Motor neuron (in vitro differentiated cells): ENCODE measurements at regions not wholly inside any gene's neighbourhood (a gene's known extent, or its start where the extent isn't known, plus 50 kb on each side); places are given as distances from the start of the nearest gene placed in this dataset.
"Not testable (repeated sequence)": the region's sequence is repeated elsewhere in the genome, so short reads cannot be mapped to it uniquely, and the experiment has no call there.

ENCODE experiments used
- ATAC-seq, 8 experiments: fragments of 200-7000 bp; cut with Tn5 transposase; replicated peaks in 6 of 8; 2 replicates each; pipeline ENCODE4 v1.8.0; 2021; ENCODE audit warnings: mild to moderate bottlenecking in 8 of 8, moderate library complexity in 8 of 8
- H3K27ac ChIP-seq, 2 donors: fragments of 250-450 bp; sonication (Bioruptor Pico); 2 replicates each; pipeline ENCODE4 v1.9.0; 2021; ENCODE audit warnings: antibody characterized with exemption in 2 of 2, mild to moderate bottlenecking in 2 of 2, moderate library complexity in 1 of 2
- H3K4me1 ChIP-seq, 2 donors: fragments of 250-450 bp; sonication (Bioruptor Pico); replicated peaks in 1 of 2; 2 replicates each; pipeline ENCODE4 v1.6.1; 2021; ENCODE audit warnings: antibody characterized with exemption in 2 of 2, mild to moderate bottlenecking in 2 of 2, moderate library complexity in 1 of 2
- H3K4me3 ChIP-seq, 5 donors: fragments of 250-450 bp; sonication (Bioruptor Pico); 2 replicates each; pipeline ENCODE4 v1.9.0; 2021; ENCODE audit warnings: antibody characterized with exemption in 5 of 5, mild to moderate bottlenecking in 5 of 5, moderate library complexity in 4 of 5
- WGBS, 10 experiments: fragments of 450-650 bp; shearing (Covaris generic); methylation state at CpG; one replicate each; pipeline ENCODE4 v1.0.0; 2022; 5-methylcytosine and 5-hydroxymethylcytosine counted together
- in situ Hi-C, 9 experiments: fragments of 400-800 bp; cut with MboI; loops; one replicate each; pipeline ENCODE4 v1.15.0; 2021; ENCODE audit warnings: low sequenced_read_pairs in 9 of 9, low pct_unique_long_range_greater_than_20kb in 2 of 9; ENCODE audit not compliant: unreplicated experiment in 9 of 9

DNA sequence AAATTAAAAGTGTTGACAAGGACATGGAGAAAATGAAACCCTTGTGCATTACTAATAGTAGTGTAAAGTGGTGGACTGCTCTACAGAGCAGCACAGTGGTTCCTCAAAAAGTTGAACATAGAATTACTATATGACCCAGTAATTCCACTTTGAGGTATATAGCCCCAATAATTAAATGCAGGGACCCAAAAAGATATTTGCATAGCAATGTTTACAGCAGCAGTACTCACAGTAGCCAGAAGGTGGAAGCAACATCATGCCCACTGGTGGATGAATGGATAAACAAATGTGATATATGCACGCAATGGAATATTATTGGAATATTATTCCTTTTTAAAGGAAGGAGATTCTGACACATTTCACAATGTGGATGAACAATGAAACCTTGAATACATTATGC is 121.3 kb downstream of the POTEH start:
- WGBS, 10 experiments, result no CpG with 5 or more reads among the region's 1 CpG
- ATAC-seq, result peak in 3 of 8 experiments; percentile 22 to 86 (median 84)
- H3K27ac ChIP-seq, in situ Hi-C loops, H3K4me1 ChIP-seq, H3K4me3 ChIP-seq: not testable (repeated sequence)

DNA sequence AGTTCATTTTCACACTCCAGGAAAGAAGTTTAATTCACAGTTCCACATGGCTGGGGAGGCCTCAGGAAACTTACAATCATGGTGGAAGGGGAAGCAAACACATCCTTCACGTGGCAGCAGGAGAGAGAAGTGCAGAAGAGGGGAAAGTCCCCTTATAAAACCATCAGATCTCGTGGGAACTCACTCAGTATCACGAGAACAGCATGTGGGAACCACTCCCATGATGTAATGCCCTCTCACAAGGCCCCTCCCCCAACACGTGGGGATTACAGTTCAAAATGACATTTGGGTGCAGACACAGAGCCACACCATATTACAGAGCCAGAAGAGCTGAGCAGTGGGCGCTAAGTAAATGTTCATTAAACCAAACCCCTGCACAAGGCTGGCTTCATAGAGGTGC is 126.0 kb downstream of the POTEH start:
- H3K4me1 ChIP-seq, H3K4me3 ChIP-seq, H3K27ac ChIP-seq, ATAC-seq, in situ Hi-C loops: not testable (repeated sequence)
- no CpG with 5 or more reads among the region's 5 CpGs for WGBS, 10 experiments

DNA sequence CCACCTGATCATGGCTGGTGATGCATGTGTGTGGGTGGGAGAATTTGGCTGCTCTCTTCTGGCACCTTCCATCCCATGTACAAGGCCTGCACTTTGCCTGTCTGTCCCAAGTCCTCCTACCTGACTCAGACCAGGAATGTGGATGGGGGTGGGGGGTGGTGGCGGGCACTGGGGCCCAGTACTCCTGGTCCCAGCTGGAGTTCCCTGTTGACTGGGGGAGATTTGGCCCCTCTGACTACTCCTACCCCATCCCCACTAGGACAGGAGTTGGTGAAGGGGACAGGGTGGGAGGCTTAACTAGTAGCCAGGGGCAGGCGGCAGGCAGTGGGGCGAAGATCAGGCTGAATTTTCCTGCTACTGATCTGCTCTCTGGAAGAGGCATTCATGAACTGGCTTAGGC is 126.6 kb downstream of the POTEH start:
- no CpG with 5 or more reads among the region's 3 CpGs for WGBS, 10 experiments
- H3K4me3 ChIP-seq, H3K27ac ChIP-seq, in situ Hi-C loops, H3K4me1 ChIP-seq, ATAC-seq: not testable (repeated sequence)

DNA sequence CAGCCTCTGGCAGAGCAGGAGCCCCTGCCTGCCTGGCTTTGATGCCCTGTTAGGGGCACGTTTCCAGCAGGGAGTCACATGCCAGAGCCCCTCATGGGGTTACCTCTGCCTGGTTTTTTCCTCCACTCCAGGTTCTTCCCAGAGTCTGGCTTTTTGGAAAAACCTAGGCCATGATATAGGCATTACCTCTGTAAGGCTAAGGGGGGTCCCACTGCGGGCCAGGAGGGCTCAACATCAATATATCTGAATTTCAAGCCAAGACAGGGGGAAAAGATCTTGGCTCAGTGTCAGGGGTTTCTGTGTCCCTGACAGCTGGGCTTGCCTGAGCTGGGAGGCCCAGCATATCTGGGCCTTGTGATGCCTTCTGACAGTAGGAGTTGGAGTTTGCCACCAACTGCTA is 127.4 kb downstream of the POTEH start:
- WGBS, 10 experiments, result no CpG with 5 or more reads among the region's 2 CpGs
- H3K4me1 ChIP-seq, H3K27ac ChIP-seq, ATAC-seq, H3K4me3 ChIP-seq, in situ Hi-C loops: not testable (repeated sequence)

DNA sequence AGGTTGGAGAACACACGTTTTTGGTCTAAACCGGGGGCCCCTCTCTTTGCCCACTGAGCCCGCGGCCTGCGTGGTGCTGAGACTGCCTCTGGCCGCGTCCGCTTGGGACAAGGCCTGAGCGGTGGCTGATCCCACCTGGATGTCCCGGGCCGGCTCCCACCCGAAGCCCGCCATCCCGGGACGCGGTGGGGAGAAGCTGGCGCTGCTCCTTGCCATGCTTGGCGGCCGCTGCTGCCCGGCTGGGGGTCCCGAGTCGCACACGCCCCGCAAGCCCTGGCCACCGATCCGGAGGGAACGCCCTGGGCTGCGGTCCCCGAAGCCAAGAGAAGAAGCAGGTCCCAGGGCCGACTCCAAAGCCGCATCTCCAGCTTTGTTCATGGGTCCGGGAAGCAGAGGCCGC is 130.1 kb downstream of the POTEH start:
- H3K4me3 ChIP-seq, H3K27ac ChIP-seq, H3K4me1 ChIP-seq, ATAC-seq, in situ Hi-C loops: not testable (repeated sequence)
- WGBS, 10 experiments, result no CpG with 5 or more reads among the region's 33 CpGs

DNA sequence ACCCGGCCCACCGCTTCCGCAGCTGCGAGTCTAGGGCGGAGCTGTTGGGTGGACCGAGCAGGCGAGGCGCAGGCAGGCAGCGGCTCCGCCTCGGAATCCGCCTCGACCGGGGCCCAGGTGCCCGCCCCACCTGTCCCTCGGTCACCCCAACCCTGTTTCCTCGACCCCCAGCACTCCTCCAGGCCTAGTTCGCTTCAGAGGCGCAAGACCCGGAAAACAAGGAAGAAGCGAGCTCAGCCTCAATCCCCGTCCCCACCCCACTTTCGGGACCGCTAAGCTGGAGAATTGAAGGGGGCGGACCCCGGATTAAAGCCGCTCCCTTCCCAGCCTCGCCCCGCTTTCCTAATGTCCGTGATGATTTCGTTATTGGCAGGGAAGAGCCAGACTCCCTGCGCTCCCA is 131.3 kb downstream of the POTEH start:
- H3K4me3 ChIP-seq, H3K27ac ChIP-seq, H3K4me1 ChIP-seq, ATAC-seq, in situ Hi-C loops: not testable (repeated sequence)
- no CpG with 5 or more reads among the region's 32 CpGs for WGBS, 10 experiments

DNA sequence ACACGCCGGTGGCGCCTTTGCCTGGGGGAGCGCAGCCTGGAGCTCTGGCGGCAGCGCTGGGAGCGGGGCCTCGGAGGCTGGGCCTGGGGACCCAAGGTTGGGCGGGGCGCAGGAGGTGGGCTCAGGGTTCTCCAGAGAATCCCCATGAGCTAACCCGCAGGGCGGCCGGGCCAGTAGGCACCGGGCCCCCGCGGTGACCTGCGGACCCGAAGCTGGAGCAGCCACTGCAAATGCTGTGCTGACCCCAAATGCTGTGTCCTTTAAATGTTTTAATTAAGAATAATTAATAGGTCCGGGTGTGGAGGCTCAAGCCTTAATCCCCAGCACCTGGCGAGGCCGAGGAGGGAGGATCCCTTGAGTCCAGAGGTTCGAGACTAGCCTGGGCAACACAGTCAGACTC is 132.2 kb downstream of the POTEH start:
- WGBS, 10 experiments, result no CpG with 5 or more reads among the region's 22 CpGs
- H3K4me1 ChIP-seq, ATAC-seq, in situ Hi-C loops, H3K27ac ChIP-seq, H3K4me3 ChIP-seq: not testable (repeated sequence)

DNA sequence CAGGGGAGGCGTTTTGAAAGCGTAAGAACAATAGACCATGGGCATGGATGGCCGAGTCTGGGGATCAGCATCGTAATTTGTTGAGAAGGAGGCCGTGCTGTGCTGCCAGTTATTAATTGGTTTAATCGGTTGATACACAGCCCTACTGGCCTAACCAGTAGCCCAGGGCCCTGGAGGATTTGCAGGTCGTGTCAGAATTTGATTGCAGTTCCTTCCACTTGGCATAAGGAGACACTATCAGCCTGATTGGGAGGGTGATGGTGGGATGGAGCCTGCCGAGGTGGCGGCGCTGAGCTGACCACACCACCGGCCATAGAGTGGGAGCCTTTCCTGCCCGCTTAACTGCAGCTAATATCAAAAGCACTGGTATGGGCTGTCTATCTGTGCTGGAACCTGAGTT is 133.4 kb downstream of the POTEH start:
- ATAC-seq, H3K27ac ChIP-seq, H3K4me1 ChIP-seq, H3K4me3 ChIP-seq, in situ Hi-C loops: not testable (repeated sequence)
- no CpG with 5 or more reads among the region's 12 CpGs for whole genome bisulfite sequencing, 10 experiments

DNA sequence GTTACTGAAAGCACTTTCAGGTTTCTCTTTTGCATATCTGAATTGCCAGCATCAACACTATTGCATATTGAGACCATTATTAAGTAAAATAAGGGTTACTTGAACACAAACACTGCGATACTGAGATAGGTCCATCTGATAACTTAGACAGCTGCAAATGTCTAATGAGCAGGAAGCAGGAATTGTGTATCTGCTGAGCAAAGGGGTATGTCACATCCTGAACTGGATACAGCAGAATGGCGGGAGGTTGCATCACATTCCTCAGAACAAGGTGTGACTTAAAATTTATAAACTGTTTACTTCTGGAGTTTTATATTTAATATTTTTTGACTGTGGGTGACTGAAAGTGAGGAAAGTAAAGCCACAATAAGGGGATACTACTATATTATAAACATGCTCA is 142.4 kb downstream of the POTEH start:
- in situ Hi-C loops, H3K4me1 ChIP-seq, H3K27ac ChIP-seq, H3K4me3 ChIP-seq, ATAC-seq: not testable (repeated sequence)
- WGBS, 10 experiments, result no CpG with 5 or more reads among the region's 2 CpGs

DNA sequence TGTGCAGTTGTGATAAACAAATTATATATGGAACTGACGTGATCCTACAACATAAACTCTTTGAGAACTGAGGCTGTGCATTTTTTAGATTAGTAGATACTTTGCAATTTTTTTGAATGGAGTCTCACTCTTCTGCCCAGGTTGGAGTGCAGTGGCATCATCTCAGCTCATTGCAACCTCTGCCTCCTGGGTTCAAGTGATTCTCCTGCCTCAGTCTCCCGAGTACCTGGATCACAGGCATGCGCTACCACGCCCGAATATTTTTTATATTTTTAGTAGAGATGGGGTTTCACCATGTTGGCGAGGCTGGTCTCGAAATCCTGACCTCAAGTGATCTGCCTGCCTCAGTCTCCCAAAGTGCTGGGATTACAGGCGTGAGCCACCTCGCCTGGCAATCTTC is 145.9 kb downstream of the POTEH start:
- H3K4me1 ChIP-seq, H3K27ac ChIP-seq, in situ Hi-C loops, ATAC-seq, H3K4me3 ChIP-seq: not testable (repeated sequence)
- WGBS, 10 experiments, result no CpG with 5 or more reads among the region's 9 CpGs

DNA sequence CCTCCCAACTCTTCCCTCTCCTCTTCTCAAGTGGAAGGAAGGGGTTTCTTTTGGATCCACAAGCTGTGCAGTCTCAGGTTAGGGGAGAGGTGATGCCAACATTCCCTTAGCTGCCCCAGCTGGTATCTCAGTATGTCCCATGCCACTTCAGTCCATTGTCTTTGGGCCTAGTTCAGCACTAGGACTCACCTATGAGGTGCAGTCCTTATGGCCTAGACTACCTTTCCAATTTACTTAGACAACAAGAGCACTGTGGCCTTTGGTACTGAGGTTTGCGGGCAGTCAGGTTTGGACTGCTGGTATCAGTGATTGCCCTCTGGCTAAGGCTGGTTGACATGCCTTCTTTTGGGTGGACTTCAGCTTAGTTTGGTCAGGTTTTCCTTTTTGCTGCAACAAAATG is 159.9 kb downstream of the POTEH start:
- in situ Hi-C loops, ATAC-seq, H3K4me3 ChIP-seq, H3K4me1 ChIP-seq, H3K27ac ChIP-seq: not testable (repeated sequence)
- no CpG with 5 or more reads among the region's 1 CpG for WGBS, 10 experiments

DNA sequence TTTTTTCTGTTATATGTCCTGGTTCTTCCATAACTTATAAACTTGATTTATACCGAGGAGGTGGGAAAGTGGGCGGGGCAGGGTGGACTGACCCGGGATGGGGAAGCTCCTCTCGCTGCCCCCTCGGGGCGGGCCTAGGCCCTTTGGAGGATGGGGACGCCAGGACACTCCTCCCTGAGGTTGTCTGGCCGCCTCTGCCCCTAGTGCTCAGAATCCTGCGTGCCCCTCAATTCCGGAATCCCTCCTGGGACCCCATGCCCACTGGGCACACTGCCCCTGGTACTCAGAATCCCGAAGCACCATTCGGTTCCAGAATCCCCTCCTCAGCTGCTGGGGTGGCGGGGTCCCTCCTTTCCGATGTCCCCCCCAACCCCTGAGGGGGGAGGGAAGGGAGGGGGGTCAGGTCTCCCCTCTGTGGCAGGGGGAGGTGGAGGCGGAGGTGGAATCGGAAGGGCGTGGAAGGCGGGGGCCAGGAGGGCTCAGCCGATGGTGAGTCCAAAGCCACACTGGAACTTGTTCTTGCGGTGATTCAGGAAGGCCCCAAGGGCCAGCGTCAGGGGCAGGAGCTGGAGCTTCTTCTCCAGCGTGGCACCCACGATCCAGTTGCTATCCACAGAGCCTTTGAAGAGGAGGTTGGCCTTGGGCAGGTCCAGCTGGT is 164.0 kb downstream of the POTEH start:
- H3K4me1 ChIP-seq, result not testable (repeated sequence)

DNA sequence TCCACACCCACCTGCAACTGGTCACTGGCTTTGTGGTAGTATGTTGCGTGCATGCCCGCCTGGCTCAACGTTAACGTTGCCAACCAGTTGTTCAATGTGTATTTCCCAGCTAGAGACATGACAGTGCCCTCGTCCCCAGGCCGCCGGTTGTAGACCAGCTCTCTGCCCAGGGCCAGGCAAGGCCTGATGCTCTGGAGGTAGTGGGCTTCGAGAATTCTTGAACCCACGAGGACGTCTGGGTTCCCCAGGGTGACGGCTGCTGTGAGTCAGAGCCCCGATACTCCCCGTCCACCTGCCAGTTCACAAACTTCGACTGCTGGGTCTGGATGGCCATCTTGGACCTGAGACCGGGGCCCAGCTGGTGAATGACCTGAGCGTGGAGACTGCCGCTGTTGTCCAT is 164.6 kb downstream of the POTEH start:
- ATAC-seq, H3K4me3 ChIP-seq, in situ Hi-C loops, H3K27ac ChIP-seq, H3K4me1 ChIP-seq: not testable (repeated sequence)
- WGBS, 10 experiments, result no CpG with 5 or more reads among the region's 17 CpGs

More for the DNA sequence above, 164.0 kb downstream of the POTEH start:
- ATAC-seq, H3K27ac ChIP-seq, H3K4me3 ChIP-seq, in situ Hi-C loops: not testable (repeated sequence)
- WGBS, 10 experiments, result no CpG with 5 or more reads among the region's 23 CpGs

DNA sequence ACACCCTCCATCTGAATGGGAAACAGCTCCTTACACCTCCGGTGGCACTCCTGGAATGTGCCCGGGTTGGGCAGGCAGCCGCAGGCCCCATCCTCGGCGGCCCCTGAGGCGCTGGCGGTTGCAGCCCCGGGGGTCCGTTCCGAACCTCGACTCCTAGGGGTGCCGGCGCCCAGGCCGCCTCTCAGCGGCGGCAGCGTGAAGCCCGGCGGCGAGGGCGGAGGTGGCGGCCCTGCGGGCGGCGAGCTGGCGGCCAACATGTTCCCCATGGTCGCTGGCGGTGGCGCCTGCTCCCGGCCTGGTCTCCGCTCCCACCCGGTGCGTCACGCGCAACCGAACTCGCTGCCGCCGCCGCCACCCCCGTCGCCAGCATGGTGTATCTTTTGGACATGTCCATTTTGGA is 165.2 kb downstream of the POTEH start:
- ATAC-seq, H3K4me1 ChIP-seq, H3K4me3 ChIP-seq, in situ Hi-C loops, H3K27ac ChIP-seq: not testable (repeated sequence)
- no CpG with 5 or more reads among the region's 42 CpGs for WGBS, 10 experiments
